T-cell (primary cell): ENCODE measurements at regions not wholly inside any gene's neighbourhood (a gene's known extent, or its start where the extent isn't known, plus 50 kb on each side); places are given as distances from the start of the nearest gene placed in this dataset.

Experiments used
- ATAC-seq, 4 experiments: fragments of 200-7000 bp in 3 of 4; fragments of 150-1000 bp in 1 of 4; cut with Tn5 transposase; replicated peaks in 1 of 4; 1 replicate in 3 of 4; 2 replicates in 1 of 4; pipeline ENCODE4 v1.10.0; 2021; ENCODE audit warnings: moderate library complexity in 3 of 4, mild to moderate bottlenecking in 2 of 4, moderate number of reproducible peaks in 1 of 4
- CTCF ChIA-PET, 2 donors: fragments of 300-600 bp; sonication (Branson Sonifier 250); formaldehyde crosslinking; loops; one replicate each; lab custom pipeline; 2022; ENCODE audit warnings: antibody characterized with exemption in 2 of 2; lab: Charles Lee
- POLR2A ChIA-PET, 2 donors: fragments of 300-600 bp; sonication (Branson Sonifier 250); formaldehyde crosslinking; loops; one replicate each; lab custom pipeline; 2022; ENCODE audit warnings: antibody characterized with exemption in 2 of 2; lab: Charles Lee
- DNase-seq, 35 experiments: peaks; one replicate each; pipeline versions ENCODE4 v3.0.0 to v3.0.0-alpha.2; 2013 to 2023
- H3K27ac ChIP-seq: one replicate; pipeline ENCODE4 v1.5.1; 2013; ENCODE audit warnings: low read length
- H3K27me3 ChIP-seq, 2 experiments: replicated peaks in 1 of 2; 1 replicate in 1 of 2; 2 replicates in 1 of 2; pipeline versions ENCODE4 v1.6.1 to v1.7.0; 2013; ENCODE audit warnings: low read length in 1 of 2, mixed read lengths in 1 of 2; ENCODE audit not compliant: control insufficient read depth in 2 of 2, insufficient read depth in 2 of 2; ENCODE audit errors: extremely low read depth in 1 of 2
- H3K36me3 ChIP-seq, 2 donors: 1 replicate in 1 of 2; 2 replicates in 1 of 2; pipeline versions ENCODE4 v1.6.1 to v1.7.0; 2013; ENCODE audit warnings: low read length in 1 of 2; ENCODE audit not compliant: control insufficient read depth in 2 of 2, insufficient read depth in 1 of 2; ENCODE audit errors: extremely low read depth in 1 of 2
- H3K4me1 ChIP-seq, 2 experiments: 1 replicate in 1 of 2; 2 replicates in 1 of 2; pipeline versions ENCODE4 v1.6.1 to v1.7.0; 2013; ENCODE audit warnings: low read length in 2 of 2, mixed read lengths in 1 of 2; ENCODE audit not compliant: insufficient read depth in 2 of 2, control insufficient read depth in 1 of 2; ENCODE audit errors: extremely low read depth in 1 of 2
- H3K4me3 ChIP-seq, 2 donors: 1 replicate in 1 of 2; 2 replicates in 1 of 2; pipeline versions ENCODE4 v1.5.1 to v1.7.0; 2013; ENCODE audit warnings: mild to moderate bottlenecking in 2 of 2, low read length in 1 of 2, moderate library complexity in 1 of 2; ENCODE audit not compliant: control insufficient read depth in 1 of 2; ENCODE audit errors: extremely low read depth in 1 of 2
- H3K9me3 ChIP-seq: 2 replicates; pipeline ENCODE4 v1.7.0; 2013
- H3K27ac Mint-ChIP-seq, 2 donors: one replicate each; pipeline ENCODE4 v1.8.0; 2020 to 2021; ENCODE audit warnings: mild to moderate bottlenecking in 2 of 2, mixed read lengths in 2 of 2
- H3K27me3 Mint-ChIP-seq, 2 donors: one replicate each; pipeline ENCODE4 v1.8.0; 2021 to 2022; ENCODE audit warnings: mixed read lengths in 2 of 2
- H3K36me3 Mint-ChIP-seq: one replicate; pipeline ENCODE4 v1.8.0; 2021; ENCODE audit warnings: mixed read lengths
- H3K4me1 Mint-ChIP-seq, 3 donors: one replicate each; pipeline ENCODE4 v1.8.0; 2020 to 2022; ENCODE audit warnings: mixed read lengths in 3 of 3, mild to moderate bottlenecking in 1 of 3
- H3K4me3 Mint-ChIP-seq, 3 donors: one replicate each; pipeline ENCODE4 v1.8.0; 2020 to 2022; ENCODE audit warnings: mild to moderate bottlenecking in 3 of 3, mixed read lengths in 3 of 3, moderate library complexity in 3 of 3
- H3K9me3 Mint-ChIP-seq, 3 donors: one replicate each; pipeline ENCODE4 v1.8.0; 2020 to 2022; ENCODE audit warnings: mixed read lengths in 3 of 3
- WGBS: methylation state at CpG from one replicate; pipeline ENCODE4 v1.1.5; 2013; ENCODE audit warnings: missing lambda C conversion rate; ENCODE audit not compliant: insufficient coverage; 5-methylcytosine and 5-hydroxymethylcytosine counted together

DNA sequence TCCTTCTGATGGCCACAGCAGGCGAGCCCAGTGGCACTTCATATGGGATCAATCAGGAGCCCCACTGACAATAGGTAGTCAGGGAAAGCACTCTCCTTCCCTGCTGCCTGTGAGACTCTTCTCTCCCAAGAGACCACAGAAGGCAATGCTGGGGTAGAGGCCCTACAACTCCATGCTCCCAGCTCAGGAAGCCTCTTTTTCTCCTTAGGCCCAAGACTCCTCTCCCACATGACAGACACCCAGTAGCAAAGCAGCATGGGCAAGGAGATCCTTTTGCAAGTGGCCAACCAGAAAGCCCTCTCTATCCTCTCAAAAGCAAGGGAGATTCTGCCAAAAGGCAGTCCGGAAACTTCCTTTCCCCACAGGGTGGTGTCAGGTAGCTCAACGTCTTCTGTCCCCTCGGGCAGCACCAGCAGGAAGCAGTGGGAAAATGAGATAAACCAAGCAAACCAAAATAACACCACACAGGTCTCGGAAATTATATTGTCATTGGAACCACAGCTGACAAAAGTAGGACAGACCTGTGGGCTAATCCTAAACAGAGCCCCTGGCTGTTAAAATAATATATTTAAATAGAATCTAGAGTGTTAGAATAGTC lies 172.7 kb upstream of the GDF10 start:
- no peaks in the 10 kb centered on the region for H3K36me3 ChIP-seq
- Mint-ChIP-seq H3K27me3 (no peaks in the 10 kb centered on the region), H3K4me1 (peaks cover 0 to 2% (median 0%) of the 10 kb centered on the region in 3 donors), H3K4me3 (no peak overlapping the region), H3K36me3 (no peaks in the 10 kb centered on the region), H3K27ac (no peak overlapping the region), H3K9me3 (no peaks in the 10 kb centered on the region)
- no peak overlapping the region for H3K27ac ChIP-seq
- H3K27me3 ChIP-seq, result peaks cover 0 to 8% of the 10 kb centered on the region in 2 experiments
- H3K9me3 ChIP-seq, result no peaks in the 10 kb centered on the region
- ChIA-PET POLR2A (no interaction called here), CTCF (no interaction called here)
- H3K4me3 ChIP-seq, result no peak overlapping the region
- ATAC-seq (no peak), DNase-seq (no peak)
- H3K4me1 ChIP-seq, result no peaks in the 10 kb centered on the region
- 50% methylated on average over 2 of the region's 5 CpGs for WGBS

DNA sequence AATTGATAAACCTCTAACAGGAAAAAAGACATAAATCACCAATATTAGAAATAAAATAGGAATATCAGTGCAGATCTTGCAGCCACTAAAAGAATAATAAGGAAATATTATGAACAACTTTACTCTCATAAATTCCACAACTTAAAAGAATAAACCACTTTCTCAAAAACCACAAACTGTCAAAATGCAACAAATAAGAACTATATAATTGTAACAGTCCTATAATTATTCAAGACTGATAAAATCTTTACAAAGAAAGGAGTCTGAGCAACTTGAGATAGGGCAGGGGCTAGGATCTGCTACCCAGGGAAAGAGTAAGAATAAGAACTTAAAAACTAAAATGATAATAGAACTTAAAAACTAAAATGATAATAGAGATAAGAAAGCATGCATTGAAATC lies 169.5 kb upstream of the GDF10 start:
- ChIA-PET CTCF (no interaction called here), POLR2A (no interaction called here)
- H3K27me3 Mint-ChIP-seq, result no peaks in the 10 kb centered on the region
- H3K27me3 ChIP-seq, result peaks cover 0 to 3% of the 10 kb centered on the region in 2 experiments
- no peaks in the 10 kb centered on the region for H3K4me1 ChIP-seq
- H3K4me3 Mint-ChIP-seq, result no peak overlapping the region
- H3K36me3 ChIP-seq, result no peaks in the 10 kb centered on the region
- no peaks in the 10 kb centered on the region for H3K9me3 ChIP-seq
- no peak overlapping the region for H3K27ac Mint-ChIP-seq
- H3K4me3 ChIP-seq, result no peak overlapping the region
- H3K36me3 Mint-ChIP-seq, result no peaks in the 10 kb centered on the region
- peaks cover 6 to 14% (median 7%) of the 10 kb centered on the region in 3 donors for H3K4me1 Mint-ChIP-seq
- ATAC-seq (no peak), DNase-seq (no peak)
- H3K27ac ChIP-seq, result no peak overlapping the region
- H3K9me3 Mint-ChIP-seq, result no peaks in the 10 kb centered on the region

GRCh38 chr10:47133871-47134570 lies 166.0 kb upstream of the GDF10 start:
- no peaks in the 10 kb centered on the region for H3K36me3 Mint-ChIP-seq
- no peaks in the 10 kb centered on the region for H3K9me3 Mint-ChIP-seq
- no peak overlapping the region for H3K4me3 ChIP-seq
- no peaks in the 10 kb centered on the region for H3K27me3 ChIP-seq
- 60% methylated on average over 2 of the region's 6 CpGs for WGBS
- H3K9me3 ChIP-seq, result no peaks in the 10 kb centered on the region
- DNase-seq (peak in 1 of 35 experiments; percentile 4), ATAC-seq (no peak)
- H3K4me1 Mint-ChIP-seq, result peaks cover 7 to 14% (median 10%) of the 10 kb centered on the region in 3 donors
- POLR2A ChIA-PET, result no interaction called here
- H3K36me3 ChIP-seq, result no peaks in the 10 kb centered on the region
- H3K27me3 Mint-ChIP-seq, result no peaks in the 10 kb centered on the region
- CTCF ChIA-PET, result no interaction called here
- H3K4me1 ChIP-seq, result no peaks in the 10 kb centered on the region
- no peak overlapping the region for H3K27ac ChIP-seq
- H3K4me3 Mint-ChIP-seq, result no peak overlapping the region
- peak overlapping the region in 1 of 2 donors; percentile 53 for H3K27ac Mint-ChIP-seq

DNA sequence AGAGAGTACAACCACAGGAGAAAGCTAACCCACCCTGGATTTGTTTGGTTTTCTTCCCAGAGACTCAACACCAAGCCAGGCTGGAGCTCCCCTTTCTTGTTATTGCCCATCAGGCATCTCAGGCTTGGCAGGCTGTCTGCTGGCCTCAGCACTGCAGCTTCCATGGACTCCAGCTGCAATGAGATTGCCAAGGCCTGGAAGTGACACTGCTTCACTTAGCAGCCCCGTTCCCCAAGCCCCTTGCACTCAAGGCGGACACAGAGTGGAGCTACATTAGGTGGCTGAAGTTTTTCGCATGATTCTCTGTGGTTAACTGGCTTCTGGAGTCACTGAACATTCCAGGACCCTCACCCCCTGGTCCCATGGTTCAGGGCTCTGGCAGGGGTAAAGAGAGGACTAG lies 163.1 kb upstream of the GDF10 start:
- DNase-seq (no peak), ATAC-seq (no peak)
- ChIA-PET POLR2A (no interaction called here), CTCF (no interaction called here)
- no peaks in the 10 kb centered on the region for H3K27me3 Mint-ChIP-seq
- no peaks in the 10 kb centered on the region for H3K9me3 Mint-ChIP-seq
- no peaks in the 10 kb centered on the region for H3K4me1 ChIP-seq
- H3K9me3 ChIP-seq, result no peaks in the 10 kb centered on the region
- no peaks in the 10 kb centered on the region for H3K27me3 ChIP-seq
- no peaks in the 10 kb centered on the region for H3K36me3 ChIP-seq
- no peak overlapping the region for H3K4me3 Mint-ChIP-seq
- 100% methylated on average over 1 of the region's 3 CpGs for WGBS
- H3K4me3 ChIP-seq, result no peak overlapping the region
- H3K36me3 Mint-ChIP-seq, result no peaks in the 10 kb centered on the region
- no peak overlapping the region for H3K27ac ChIP-seq
- H3K27ac Mint-ChIP-seq, result no peak overlapping the region
- peaks cover 9 to 12% (median 12%) of the 10 kb centered on the region in 3 donors for H3K4me1 Mint-ChIP-seq

GRCh38 chr10:47137311-47137851 lies 162.6 kb upstream of the GDF10 start:
- WGBS, result 89% methylated on average over 4 of the region's 5 CpGs
- Histone ChIP-seq H3K36me3 (no peaks in the 10 kb centered on the region), H3K27me3 (no peaks in the 10 kb centered on the region), H3K27ac (no peak overlapping the region), H3K4me3 (no peak overlapping the region), H3K4me1 (no peaks in the 10 kb centered on the region), H3K9me3 (no peaks in the 10 kb centered on the region)
- Mint-ChIP-seq H3K36me3 (no peaks in the 10 kb centered on the region), H3K27ac (no peak overlapping the region), H3K9me3 (no peaks in the 10 kb centered on the region), H3K4me3 (no peak overlapping the region), H3K4me1 (peaks cover 9 to 12% (median 12%) of the 10 kb centered on the region in 3 donors), H3K27me3 (no peaks in the 10 kb centered on the region)
- CTCF ChIA-PET, result no interaction called here
- no peak for ATAC-seq
- no peak for DNase-seq
- POLR2A ChIA-PET, result no interaction called here

GRCh38 chr10:47139121-47139520 lies 160.9 kb upstream of the GDF10 start:
- Histone ChIP-seq H3K36me3 (no peaks in the 10 kb centered on the region), H3K4me3 (no peak overlapping the region), H3K27ac (no peak overlapping the region), H3K9me3 (no peaks in the 10 kb centered on the region), H3K27me3 (peaks cover 0 to 6% of the 10 kb centered on the region in 2 experiments), H3K4me1 (no peaks in the 10 kb centered on the region)
- H3K27ac Mint-ChIP-seq, result no peak overlapping the region
- POLR2A ChIA-PET, result no interaction called here
- DNase-seq (no peak), ATAC-seq (no peak)
- H3K4me1 Mint-ChIP-seq, result peaks cover 3 to 12% (median 6%) of the 10 kb centered on the region in 3 donors
- no peaks in the 10 kb centered on the region for H3K36me3 Mint-ChIP-seq
- H3K4me3 Mint-ChIP-seq, result no peak overlapping the region
- WGBS, result 69% methylated on average over 7 of the region's 7 CpGs
- CTCF ChIA-PET, result no interaction called here
- no peaks in the 10 kb centered on the region for H3K9me3 Mint-ChIP-seq
- no peaks in the 10 kb centered on the region for H3K27me3 Mint-ChIP-seq
